SK-N-SH (cell line): ENCODE measurements at regions not wholly inside any gene's neighbourhood (a gene's known extent, or its start where the extent isn't known, plus 50 kb on each side); places are given as distances from the start of the nearest gene placed in this dataset.

ENCODE experiments used
- CHD2 ChIP-seq: fragments of 150-350 bp; IDR thresholded peaks from 2 replicates; pipeline ENCODE4 v1.6.1; 2018; ENCODE audit warnings: low read length; ENCODE audit not compliant: partially characterized antibody
- EP300 ChIP-seq, 2 experiments: IDR thresholded peaks; 2 replicates each; pipeline versions ENCODE4 v1.4.0 to v1.6.1; 2012; ENCODE audit warnings: borderline replicate concordance in 1 of 2, low read depth in 1 of 2, low read length in 1 of 2
- EZH2phosphoT487 ChIP-seq: fragments of 200-600 bp; sonication (generic); IDR thresholded peaks from 2 replicates; pipeline ENCODE4 v1.6.1; 2017; ENCODE audit warnings: low read depth, mixed run types, mild to moderate bottlenecking, antibody characterized with exemption, moderate library complexity, borderline replicate concordance
- FOXJ3 ChIP-seq: sonication (generic); formaldehyde crosslinking; IDR thresholded peaks from 2 replicates; pipeline ENCODE4 v1.5.1; 2020; ENCODE audit warnings: mild to moderate bottlenecking, missing genetic modification reagents
- JUND ChIP-seq: IDR thresholded peaks from 2 replicates; pipeline ENCODE4 v1.4.0; 2012
- NFIC ChIP-seq: IDR thresholded peaks from 2 replicates; pipeline ENCODE4 v1.4.0; 2012; ENCODE audit warnings: borderline replicate concordance
- POLR2AphosphoS5 ChIP-seq: IDR thresholded peaks from 2 replicates; pipeline ENCODE4 v1.6.1; 2012; ENCODE audit warnings: low read depth, low read length
- RFX5 ChIP-seq: IDR thresholded peaks from 2 replicates; pipeline ENCODE4 v1.6.1; 2012; ENCODE audit warnings: mild to moderate bottlenecking, improper control_type of control experiment, low read length
- SIN3A ChIP-seq: IDR thresholded peaks from 2 replicates; pipeline ENCODE4 v1.6.1; 2012; ENCODE audit warnings: low read depth, mild to moderate bottlenecking, low read length, moderate library complexity, borderline replicate concordance
- TCF12 ChIP-seq: IDR thresholded peaks from 2 replicates; pipeline ENCODE4 v1.4.0; 2012
- TF ChIP-seq, protein P1 (sequence below): IDR thresholded peaks from 2 replicates; pipeline ENCODE4 v1.6.1; 2012; ENCODE audit warnings: mild to moderate bottlenecking, low read depth, low read length, moderate library complexity
- TF ChIP-seq, protein P2 (sequence below): fragments of 200-600 bp; sonication (generic); IDR thresholded peaks from 2 replicates; pipeline ENCODE4 v1.6.1; 2017; ENCODE audit warnings: antibody characterized with exemption, mild to moderate bottlenecking, moderate library complexity
- TF ChIP-seq, protein P3 (sequence below): IDR thresholded peaks from 2 replicates; pipeline ENCODE4 v1.4.0; 2012; ENCODE audit warnings: low read depth
- TF ChIP-seq, protein P4 (sequence below): IDR thresholded peaks from 2 replicates; pipeline ENCODE4; 2012

- TF ChIP-seq SIN3A (no peak), NFIC (no peak), POLR2AphosphoS5 (no peak), RFX5 (no peak), FOXJ3 (CRISPR knock-in tag) (no peak), JUND (no peak), EZH2phosphoT487 (no peak), CHD2 (no peak), EP300 (IDR thresholded peaks at IDR 0.05; ENCODE audit: borderline replicate concordance in 1 of 2, low read depth in 1 of 2, low read length in 1 of 2) (no peak), TCF12 (no peak)
- TF ChIP-seq, protein P1, sequence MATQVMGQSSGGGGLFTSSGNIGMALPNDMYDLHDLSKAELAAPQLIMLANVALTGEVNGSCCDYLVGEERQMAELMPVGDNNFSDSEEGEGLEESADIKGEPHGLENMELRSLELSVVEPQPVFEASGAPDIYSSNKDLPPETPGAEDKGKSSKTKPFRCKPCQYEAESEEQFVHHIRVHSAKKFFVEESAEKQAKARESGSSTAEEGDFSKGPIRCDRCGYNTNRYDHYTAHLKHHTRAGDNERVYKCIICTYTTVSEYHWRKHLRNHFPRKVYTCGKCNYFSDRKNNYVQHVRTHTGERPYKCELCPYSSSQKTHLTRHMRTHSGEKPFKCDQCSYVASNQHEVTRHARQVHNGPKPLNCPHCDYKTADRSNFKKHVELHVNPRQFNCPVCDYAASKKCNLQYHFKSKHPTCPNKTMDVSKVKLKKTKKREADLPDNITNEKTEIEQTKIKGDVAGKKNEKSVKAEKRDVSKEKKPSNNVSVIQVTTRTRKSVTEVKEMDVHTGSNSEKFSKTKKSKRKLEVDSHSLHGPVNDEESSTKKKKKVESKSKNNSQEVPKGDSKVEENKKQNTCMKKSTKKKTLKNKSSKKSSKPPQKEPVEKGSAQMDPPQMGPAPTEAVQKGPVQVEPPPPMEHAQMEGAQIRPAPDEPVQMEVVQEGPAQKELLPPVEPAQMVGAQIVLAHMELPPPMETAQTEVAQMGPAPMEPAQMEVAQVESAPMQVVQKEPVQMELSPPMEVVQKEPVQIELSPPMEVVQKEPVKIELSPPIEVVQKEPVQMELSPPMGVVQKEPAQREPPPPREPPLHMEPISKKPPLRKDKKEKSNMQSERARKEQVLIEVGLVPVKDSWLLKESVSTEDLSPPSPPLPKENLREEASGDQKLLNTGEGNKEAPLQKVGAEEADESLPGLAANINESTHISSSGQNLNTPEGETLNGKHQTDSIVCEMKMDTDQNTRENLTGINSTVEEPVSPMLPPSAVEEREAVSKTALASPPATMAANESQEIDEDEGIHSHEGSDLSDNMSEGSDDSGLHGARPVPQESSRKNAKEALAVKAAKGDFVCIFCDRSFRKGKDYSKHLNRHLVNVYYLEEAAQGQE: no peak
- TF ChIP-seq, protein P2, sequence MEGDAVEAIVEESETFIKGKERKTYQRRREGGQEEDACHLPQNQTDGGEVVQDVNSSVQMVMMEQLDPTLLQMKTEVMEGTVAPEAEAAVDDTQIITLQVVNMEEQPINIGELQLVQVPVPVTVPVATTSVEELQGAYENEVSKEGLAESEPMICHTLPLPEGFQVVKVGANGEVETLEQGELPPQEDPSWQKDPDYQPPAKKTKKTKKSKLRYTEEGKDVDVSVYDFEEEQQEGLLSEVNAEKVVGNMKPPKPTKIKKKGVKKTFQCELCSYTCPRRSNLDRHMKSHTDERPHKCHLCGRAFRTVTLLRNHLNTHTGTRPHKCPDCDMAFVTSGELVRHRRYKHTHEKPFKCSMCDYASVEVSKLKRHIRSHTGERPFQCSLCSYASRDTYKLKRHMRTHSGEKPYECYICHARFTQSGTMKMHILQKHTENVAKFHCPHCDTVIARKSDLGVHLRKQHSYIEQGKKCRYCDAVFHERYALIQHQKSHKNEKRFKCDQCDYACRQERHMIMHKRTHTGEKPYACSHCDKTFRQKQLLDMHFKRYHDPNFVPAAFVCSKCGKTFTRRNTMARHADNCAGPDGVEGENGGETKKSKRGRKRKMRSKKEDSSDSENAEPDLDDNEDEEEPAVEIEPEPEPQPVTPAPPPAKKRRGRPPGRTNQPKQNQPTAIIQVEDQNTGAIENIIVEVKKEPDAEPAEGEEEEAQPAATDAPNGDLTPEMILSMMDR: no peak
- TF ChIP-seq, protein P3, sequence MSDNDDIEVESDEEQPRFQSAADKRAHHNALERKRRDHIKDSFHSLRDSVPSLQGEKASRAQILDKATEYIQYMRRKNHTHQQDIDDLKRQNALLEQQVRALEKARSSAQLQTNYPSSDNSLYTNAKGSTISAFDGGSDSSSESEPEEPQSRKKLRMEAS: no peak
- TF ChIP-seq, protein P4, sequence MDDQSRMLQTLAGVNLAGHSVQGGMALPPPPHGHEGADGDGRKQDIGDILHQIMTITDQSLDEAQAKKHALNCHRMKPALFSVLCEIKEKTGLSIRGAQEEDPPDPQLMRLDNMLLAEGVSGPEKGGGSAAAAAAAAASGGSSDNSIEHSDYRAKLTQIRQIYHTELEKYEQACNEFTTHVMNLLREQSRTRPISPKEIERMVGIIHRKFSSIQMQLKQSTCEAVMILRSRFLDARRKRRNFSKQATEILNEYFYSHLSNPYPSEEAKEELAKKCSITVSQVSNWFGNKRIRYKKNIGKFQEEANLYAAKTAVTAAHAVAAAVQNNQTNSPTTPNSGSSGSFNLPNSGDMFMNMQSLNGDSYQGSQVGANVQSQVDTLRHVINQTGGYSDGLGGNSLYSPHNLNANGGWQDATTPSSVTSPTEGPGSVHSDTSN: no peak
These were observed 102.1 kb downstream of the TMEM170B start for GRCh38 chr6:11639376-11640235.
